NCI-H1436 treated with DMSO at 0.1 percent for 48 hours (cell line): ENCODE measurements at regions not wholly inside any gene's neighbourhood (a gene's known extent, or its start where the extent isn't known, plus 50 kb on each side); places are given as distances from the start of the nearest gene placed in this dataset.

Source experiments
- DNase-seq: peaks from one replicate; lab custom pipeline; 2025; lab: John Stamatoyannopoulos, UW

DNA sequence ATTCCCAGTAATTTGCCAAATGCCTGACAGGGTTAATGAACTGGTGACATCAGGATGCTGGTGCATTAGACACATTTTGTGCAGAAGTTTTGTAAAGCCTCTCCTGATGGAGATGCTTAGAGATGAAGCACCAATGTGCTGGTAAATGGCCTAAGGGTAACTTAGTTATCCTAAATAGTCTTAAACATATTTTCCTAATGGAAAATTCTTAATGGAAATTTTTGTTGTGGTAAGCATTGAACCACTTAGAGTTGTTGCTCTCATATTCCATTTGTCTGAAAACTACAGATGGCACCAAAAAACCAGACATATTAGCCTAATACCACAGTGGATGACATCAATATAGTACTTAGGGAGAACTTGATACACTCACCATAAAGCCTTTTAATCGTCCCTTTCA, 154.5 kb upstream of the ANK2 start:
- no peak for DNase-seq

DNA sequence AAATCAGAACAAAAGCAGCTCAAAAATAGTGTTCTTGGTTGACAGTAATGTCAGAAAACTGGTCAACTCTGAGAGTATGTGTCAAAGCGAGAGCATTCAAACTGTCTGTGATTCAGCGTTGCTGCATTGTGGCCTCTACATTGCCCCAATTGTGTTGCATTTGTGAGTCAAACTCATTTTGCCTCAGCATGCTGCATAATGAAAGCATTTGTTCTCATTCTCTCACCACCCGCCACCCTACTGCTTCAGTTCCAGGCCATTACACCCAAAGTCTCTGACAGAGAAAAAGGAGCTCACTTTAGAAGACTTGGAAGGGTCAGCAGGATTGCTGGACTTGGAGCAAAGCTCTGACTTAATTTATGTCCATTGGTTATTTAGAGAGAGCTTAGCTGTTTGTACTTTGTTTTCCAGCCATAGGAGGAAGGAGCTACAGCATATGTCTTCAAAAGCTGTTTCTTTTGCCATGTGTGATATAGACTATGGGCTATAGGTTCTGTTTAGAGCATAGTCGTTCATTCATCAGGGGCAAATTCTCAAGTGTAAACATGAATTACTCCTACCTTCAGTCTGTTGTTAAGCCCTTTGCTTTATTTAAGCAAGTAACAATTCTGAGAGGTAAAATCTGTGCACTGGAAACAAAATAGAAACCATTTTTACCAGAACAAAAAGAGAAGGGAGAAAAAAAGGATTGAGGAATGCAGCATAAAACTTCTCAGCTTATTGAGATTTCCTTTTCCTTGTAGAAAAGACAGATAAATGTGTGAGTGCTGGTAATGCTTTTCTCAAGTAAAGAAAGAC, 153.4 kb upstream of the ANK2 start:
- no peak for DNase-seq

DNA sequence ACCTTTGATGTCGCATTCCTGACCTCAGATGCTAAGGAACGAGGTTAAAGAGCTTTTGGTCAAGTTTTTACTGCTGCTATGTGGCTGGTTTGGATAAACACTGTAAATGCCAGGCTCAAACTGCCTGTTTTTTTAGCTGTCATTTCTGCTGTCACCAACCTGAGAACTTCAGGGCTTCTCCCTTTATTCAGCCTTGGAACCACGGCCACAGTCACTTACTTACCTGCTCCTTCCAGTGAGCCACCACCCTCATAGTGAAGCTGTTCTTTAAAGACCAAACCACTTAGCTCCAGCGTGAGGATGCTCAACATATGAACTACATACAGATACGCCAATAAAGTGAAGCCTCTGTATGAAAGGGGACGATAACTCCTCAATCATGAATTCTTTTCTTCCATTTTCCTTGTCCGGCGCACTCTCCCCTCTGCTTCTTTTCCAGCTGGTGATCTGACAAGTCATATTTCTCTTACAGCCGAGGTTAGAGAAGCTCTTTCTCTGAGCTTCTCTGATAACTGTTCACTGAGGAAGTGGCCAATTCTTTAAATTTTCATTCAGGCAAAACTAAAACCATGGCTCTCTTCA, 152.8 kb upstream of the ANK2 start:
- DNase-seq, result no peak

DNA sequence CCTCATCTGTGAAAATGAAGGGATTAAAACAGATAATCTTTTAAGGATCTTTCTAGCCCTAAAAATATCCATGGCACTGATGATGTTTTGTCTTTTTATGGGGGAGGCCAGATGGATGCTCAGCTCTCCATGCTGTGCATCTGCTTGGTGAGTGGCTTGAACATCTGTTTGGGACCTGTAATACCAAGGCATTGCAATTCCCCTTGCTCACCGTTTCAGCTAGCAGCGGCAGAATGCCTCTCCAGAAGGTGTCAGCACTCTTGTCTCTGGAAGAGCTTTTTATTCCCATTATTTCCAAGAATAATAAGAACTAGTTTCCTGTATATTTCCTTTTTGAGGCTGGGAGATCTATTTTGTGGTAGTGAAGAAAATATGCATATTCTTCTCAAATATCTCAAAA, 151.9 kb upstream of the ANK2 start:
- no peak for DNase-seq

DNA sequence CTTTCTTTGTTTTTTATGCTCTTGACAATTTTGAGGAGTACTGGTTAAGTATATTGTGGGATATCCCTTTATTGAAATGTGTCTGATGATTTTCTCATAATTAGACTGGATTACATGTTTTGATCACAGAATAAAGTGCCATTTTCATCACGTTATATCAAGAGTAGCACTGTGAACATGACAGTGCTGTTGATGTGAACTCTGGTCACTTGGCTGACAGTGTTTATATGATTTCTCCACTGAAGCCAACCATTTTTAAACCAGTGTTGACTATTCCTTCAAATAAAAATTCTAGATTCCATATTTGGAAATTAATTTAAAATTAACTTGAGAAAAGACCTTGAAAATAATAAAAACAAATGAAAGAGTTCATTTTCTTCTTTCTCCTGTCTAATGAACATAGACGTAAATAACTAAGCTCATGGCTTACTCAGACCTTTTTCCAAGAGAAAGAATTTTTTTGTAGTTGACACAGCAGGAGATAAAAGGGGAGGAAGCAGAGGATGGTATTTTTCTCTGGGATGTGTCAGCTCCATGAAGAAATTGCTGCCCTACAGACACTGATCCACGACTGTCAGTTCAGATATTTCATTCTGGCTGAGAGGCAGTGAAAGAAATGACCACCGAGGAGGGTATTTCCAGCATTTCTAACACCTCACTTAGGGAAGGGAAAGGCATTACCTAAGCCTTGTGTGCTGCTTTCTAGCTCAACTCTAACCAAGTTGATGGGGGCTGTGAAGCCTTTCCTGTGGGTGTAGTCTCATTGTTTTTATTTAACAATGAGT, 150.9 kb upstream of the ANK2 start:
- no peak for DNase-seq

DNA sequence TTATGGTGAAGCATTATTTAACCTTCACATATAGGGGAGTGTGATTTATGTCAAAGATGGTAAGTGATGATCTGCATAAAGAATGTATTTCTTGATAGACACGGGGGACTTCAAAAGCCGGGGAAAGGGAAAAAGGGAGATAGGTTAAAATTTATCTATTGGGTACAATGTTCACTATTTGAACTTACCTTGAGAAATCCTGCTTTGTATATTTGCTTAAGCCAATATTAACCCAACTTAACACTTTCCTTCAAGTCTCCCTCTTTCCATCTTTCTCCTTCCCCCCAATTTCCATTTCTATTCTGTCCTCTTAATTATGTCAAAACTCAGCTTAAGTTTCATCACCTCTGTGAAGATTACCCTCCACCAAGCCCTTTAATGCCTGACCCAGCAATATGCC, 149.0 kb upstream of the ANK2 start:
- DNase-seq, result no peak

DNA sequence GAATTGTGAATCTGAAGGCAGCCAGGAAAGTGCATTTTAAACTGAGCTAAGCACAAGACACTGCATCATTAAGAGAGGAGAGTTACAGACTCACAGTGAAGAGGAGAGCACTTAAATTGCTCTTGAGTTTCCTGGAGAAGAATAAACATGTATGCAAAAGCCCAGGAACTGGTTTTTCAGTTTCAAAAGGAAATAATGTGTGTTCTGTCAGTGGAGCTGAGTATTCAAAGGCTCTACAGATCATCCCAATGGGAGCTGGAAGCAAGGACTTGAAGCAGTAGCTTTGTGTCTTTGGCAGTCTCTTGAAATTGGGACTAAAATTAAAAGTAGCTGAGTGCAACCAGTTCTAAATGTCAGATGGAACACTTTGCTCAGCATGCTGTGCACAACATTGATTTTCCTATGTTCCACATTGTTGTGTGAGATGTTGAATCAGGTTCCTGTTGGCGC, 147.5 kb upstream of the ANK2 start:
- no peak for DNase-seq

DNA sequence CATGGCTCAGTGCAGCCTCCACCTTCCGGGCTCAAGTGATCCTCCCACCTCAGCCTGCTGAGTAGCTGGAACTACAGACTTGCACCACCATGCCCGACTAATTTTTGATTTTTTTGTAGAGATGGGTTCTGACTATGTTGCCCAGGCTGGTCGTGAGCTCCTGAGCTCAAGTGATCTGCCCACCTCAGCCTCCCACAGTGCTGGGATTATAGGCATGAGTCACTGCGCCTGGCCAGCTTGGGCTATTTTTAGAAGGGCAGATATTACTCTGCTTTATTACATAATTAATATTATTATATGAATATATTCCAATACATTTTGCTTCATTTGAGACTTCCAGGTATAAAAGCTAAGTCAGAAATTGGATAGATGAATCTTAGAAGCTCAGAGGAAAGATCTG, 143.7 kb upstream of the ANK2 start:
- DNase-seq, result no peak

DNA sequence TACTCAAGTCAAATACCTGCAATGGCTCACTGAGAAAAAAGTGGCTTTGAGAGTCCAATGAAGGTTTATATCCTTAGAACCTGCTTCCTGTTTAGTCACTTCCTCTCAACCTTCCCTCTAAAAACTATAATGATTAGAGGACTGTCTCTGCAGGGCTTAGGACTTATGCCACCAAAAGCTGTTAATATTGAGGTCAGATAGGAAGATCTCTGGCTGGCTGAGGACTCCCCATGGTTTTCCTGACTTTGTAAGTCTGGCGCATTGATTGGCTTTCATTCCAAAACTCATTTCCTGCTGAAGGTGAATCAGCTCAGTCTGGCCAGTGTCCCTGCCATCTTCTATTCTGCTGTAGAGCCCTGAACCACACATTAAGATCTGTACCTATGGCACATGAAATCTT, 140.9 kb upstream of the ANK2 start:
- DNase-seq, result no peak

DNA sequence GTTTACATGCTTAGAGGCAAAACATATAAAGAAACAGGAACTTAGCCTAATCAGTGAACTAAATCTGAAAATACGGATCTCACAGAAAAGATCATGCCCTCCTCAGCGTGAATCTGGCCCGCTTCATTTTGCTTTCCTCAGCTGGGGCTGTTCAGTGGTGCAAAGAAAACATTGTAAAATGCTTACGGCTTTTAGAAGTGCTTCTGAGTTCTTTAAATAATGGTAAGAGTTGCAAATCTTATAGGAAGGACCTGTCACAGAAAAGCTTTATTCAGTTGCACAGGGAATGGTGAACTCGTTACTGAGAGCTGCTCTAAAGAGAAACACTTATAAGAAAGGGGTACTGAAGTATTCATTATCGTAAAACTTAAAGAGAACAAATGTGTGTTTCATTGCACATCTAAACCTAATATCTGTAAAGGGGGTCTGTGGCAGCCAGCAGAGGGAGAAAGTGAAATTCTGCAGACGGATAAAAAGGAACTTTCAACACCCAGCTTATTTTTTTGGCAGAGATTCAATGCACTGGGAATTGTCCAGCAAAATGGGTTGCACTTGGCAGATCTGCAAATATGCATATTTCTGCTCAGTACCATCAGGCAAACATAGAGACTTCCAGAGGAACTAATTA, 139.2 kb upstream of the ANK2 start:
- DNase-seq, result no peak

DNA sequence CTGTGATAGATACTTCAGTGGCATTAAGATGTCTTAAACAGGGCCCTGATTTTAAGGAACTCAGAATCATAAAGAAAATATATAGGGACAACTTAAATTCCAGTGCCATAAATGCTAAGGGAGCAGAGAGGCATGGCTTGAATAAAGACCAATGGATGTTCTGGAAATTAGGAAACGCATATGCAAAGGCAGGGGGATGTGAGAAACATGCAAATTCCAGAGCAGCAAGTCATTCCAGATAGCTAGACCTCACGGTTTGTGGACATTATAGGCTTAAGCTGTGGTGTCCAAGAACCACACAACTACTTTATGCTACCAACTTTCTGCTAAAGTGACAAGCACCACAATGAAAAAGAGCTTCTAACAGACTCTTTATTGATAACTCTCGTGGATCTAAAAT, 132.6 kb upstream of the ANK2 start:
- no peak for DNase-seq

DNA sequence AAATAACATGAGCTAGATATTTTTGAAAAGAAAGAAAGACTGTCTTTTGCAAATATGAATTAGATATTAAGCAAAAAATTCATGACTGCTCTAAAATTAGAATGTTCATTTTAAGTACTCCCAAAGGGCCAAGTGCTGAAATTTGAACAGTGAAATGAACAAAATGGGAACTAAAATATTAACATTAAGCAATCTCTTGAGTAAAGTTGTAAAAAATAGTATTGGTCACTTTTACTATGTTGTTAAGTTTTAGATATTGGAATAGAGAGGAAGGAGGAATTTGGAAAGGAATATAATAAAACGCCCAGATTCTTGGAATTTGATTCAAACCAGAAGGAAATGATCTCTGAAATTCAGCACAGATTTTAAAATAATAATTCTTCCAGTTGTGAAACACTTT, 125.9 kb upstream of the ANK2 start:
- no peak for DNase-seq

DNA sequence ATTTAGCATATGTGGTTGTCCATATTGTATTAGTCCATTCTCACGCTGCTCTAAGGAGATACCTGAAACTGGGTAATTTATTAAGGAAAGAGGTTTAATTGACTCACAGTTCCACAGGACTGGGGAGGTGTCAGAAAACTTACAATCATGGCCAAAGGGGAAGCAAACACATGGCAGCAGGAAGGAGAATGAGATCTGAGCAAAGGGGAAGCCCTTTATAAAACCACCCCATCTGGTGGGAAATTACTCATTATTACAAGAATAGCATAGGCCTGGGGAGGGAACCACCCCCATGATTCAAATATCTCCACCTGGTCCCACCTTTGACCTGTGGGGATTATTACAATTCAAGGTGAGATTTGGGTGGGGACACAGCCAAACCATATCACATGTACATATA, 122.6 kb upstream of the ANK2 start:
- no peak for DNase-seq

DNA sequence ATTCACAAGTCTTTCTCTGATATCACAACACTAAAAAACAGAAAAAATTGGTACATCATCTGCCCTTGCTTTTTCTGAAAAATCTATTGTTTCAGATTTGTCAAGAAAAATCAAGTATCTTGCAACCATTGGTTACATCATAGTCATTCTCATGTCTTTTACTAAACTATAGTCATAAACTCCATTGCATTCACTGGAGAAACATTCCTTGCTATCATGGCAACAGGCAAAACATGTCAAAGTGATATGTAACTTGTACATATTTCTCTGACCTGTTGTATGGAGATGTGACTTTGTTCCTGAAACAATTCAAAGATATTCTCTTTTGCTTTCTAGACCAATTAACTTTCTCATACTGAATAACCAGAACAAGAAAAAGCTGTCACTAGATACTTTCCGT, 121.9 kb upstream of the ANK2 start:
- DNase-seq, result no peak

DNA sequence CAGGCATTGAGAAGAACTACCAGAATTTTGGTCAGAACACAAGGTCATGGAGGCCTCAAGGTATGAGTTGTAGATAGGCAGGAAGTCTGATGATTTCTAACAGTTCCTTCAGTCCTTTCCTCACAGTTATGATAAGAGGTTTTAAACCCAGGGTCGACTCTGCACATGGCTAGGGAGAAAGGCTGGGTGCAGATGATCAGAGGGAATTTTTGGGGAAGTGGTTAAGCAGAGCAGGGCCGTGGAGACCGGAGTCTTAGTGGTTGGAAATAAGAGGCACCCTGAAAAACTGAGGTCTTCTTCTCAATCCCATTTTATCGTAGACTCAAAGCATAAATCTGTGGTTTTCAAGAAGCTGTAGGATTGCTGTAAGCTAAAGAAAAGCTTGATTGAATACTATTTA, 118.5 kb upstream of the ANK2 start:
- DNase-seq, result no peak

DNA sequence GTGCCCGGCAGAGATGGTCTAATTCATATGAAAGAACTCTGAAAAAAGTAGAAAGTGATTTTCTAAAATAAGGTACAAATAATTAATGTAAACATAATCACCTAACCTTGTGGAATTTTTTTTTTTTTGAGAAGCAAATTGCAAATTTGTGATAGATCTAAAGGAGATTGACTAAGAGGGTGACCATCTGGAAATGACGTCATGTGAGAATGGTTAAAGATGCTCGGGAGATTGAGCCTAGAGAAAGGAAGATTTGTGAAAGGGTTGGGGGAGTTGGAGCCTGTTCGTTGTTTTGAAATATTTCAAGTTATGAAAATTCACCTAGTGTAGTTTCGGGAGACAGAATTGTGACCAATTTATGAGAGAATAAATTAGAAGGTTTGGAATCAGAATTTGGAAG, 115.7 kb upstream of the ANK2 start:
- DNase-seq, result no peak

DNA sequence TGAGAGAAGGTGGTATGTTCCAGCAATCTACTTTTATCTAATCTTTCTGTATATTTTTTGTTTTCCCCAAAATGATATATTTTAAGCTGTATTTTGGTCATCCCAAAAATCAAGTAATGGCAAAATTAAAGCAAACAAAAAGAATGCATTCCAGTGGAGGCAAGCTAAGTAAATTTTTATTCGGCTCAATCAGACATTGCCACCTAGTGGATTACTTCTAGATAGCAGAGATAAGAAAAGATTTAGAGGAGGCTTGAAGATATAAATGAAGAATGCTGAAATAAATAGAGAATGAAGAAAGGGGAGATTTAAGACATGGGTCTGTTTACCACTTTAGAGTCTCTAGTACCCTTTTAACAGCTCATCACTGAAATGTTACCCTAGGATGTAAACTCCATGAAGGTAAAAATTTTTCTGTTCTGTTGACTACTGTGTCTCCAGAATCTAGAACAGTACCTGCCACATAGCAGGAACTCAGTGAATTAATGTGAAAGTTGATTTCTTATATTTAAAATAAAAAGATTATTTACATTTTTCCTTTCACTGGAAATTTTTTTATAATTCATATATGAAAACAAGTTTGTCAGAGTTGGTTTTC, 110.9 kb upstream of the ANK2 start:
- no peak for DNase-seq

DNA sequence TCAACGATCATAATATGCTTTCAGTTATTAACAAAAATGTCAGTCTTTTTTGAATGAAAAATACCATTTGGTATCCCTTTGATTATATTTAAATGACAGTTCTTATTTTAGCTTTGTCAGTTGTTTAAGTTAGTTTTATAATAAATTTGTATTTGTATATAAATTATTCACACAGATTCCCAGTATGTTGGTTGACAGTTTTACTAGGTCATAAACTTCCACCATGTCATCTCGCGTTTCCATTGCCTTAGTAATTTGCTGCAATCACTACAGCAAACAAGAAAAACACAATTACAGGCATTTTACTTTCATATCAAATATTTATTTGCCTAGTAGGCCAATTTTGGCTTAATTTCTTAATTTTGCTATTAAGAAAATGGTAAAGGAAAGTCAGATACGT, 109.6 kb upstream of the ANK2 start:
- no peak for DNase-seq

DNA sequence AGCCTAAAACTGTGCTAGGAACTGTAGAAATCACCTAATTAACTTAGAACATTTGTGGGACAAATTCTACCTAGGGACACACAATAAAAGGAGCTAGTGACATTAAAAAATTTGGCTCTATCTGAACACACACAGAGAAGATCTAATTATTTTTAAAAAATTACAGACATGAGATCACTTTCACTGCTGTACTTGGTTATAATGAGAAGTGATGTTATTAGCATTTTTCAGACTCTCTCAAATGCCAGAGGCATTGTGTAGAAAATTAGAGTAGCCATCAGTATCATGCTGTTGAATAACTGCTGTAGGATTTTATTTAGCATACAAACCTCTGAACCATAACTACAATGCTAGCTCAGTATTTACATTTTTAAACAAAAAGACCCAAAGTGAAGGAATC, 109.1 kb upstream of the ANK2 start:
- DNase-seq, result no peak

DNA sequence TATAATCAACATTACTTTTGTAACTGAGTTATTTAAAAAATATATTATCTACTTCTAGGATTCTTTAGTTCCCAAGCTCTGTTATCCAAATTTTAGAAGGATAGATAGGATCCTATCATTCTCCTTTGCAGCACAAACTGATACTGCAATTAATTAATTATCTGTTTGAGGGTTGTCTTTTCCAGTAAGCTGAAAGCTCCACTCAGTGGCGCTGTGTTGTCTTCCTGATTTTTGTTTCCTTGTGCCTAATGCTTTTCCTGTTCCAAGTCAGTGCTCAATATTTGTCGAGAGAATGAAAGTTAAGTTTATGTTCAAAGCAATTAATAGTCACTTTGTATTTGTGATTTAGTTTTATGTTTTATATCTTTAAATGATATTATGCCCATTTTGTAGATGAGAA, 107.4 kb upstream of the ANK2 start:
- DNase-seq, result no peak

DNA sequence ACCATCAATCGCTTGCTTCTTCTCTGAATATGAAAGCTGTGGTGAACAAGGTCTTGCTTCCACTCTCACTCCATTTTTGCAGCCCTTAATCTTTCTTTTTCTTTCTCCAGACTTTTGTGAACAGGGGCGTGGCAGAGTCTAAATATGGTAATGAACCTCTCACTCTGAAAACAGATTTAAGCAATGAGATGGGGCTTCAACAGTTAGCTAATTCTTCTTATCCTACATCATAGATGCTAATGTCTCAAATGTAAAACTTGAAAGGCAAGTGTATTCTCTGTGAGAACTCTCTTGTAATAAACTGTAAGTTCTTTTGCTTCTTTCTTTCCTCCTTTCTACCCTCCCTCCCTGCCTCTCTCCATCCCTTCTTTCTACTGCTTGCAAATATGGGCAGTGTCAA, 106.5 kb upstream of the ANK2 start:
- no peak for DNase-seq

DNA sequence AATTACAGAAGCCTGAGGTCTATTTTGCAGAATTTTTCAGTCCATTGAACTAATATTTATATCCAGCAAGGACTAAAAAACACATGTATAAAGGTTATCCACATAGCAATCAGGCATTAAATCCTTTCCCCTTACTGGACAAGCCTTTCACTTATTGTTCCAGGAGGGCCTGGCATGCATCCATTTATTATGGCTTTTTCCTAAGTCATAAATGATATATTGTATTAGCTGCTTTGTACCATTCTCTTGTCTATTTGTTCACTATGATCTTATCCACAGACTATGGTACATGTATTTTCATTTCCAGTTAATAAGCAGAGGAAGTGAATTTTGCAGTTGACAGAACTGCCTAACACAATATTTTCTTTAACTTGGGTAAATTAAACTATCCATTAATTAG, 105.4 kb upstream of the ANK2 start:
- no peak for DNase-seq
